ENCODE measurements at regions not wholly inside any gene's neighbourhood (a gene's known extent, or its start where the extent isn't known, plus 50 kb on each side); places are given as distances from the start of the nearest gene placed in this dataset.
A peak's percentile ranks its signal among the peaks of the same experiment; 100 is the strongest.

GRCh38 chr4:19677211-19677610 lies 574.5 kb upstream of the SLIT2 start:
- H3K27me3 Mint-ChIP-seq (ENCODE audit: insufficient read depth), result no peaks in the 10 kb centered on the region
- no peak overlapping the region for H3K4me3 Mint-ChIP-seq
- H3K36me3 Mint-ChIP-seq (ENCODE audit: low read depth), result no peaks in the 10 kb centered on the region
- H3K9me3 Mint-ChIP-seq, result peaks cover under 1% of the 10 kb centered on the region; the same call in 1 of the 2 replicates
- TF ChIP-seq, protein P1, sequence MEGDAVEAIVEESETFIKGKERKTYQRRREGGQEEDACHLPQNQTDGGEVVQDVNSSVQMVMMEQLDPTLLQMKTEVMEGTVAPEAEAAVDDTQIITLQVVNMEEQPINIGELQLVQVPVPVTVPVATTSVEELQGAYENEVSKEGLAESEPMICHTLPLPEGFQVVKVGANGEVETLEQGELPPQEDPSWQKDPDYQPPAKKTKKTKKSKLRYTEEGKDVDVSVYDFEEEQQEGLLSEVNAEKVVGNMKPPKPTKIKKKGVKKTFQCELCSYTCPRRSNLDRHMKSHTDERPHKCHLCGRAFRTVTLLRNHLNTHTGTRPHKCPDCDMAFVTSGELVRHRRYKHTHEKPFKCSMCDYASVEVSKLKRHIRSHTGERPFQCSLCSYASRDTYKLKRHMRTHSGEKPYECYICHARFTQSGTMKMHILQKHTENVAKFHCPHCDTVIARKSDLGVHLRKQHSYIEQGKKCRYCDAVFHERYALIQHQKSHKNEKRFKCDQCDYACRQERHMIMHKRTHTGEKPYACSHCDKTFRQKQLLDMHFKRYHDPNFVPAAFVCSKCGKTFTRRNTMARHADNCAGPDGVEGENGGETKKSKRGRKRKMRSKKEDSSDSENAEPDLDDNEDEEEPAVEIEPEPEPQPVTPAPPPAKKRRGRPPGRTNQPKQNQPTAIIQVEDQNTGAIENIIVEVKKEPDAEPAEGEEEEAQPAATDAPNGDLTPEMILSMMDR (IDR thresholded peaks at IDR 0.05), result no peak
- no peak overlapping the region for H3K27ac Mint-ChIP-seq
- no peak for DNase-seq
- peaks cover 20% of the 10 kb centered on the region for H3K4me1 Mint-ChIP-seq (ENCODE audit: low read depth)

DNA sequence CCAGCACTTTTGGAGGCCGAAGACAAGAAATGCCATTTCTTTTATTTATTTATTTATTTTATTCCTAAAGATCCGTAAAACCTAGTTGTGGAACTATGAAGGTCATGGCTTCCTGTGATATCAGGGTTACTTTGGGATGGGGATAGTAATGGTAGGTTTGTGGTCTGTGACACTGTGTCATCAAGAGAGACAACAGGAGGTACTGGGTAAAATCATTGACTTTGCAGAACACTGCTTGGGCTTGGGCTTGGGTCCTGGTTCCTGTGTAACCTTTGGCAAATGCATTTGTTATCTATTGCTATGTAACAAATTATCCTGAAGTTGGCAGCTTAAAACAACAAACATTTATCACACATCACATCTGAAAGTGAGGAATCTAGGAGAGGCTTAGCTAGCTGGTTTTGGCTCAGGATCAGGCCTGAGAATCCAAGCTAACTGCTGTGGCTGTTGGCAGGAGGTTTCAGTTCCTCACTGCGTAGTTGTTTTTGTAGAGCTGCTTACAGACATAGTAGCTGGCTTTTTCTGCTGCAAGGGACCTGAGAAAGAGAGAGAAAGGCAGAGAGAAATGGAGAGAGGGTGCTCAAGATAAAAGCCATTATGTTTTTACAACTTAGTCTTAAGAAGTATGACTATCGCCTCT lies 576.4 kb upstream of the SLIT2 start:
- Mint-ChIP-seq H3K27ac (no peak overlapping the region), H3K4me1 (ENCODE audit: low read depth) (peaks cover 20% of the 10 kb centered on the region), H3K36me3 (ENCODE audit: low read depth) (0 out of 2 replicates have a peak, but pooled peaks cover 9% of the 10 kb centered on the region), H3K4me3 (no peak overlapping the region), H3K27me3 (ENCODE audit: insufficient read depth) (no peaks in the 10 kb centered on the region), H3K9me3 (peaks cover 12% of the 10 kb centered on the region)
- TF ChIP-seq, protein P1 (IDR thresholded peaks at IDR 0.05), result no peak
- peak; percentile 14 for DNase-seq

DNA sequence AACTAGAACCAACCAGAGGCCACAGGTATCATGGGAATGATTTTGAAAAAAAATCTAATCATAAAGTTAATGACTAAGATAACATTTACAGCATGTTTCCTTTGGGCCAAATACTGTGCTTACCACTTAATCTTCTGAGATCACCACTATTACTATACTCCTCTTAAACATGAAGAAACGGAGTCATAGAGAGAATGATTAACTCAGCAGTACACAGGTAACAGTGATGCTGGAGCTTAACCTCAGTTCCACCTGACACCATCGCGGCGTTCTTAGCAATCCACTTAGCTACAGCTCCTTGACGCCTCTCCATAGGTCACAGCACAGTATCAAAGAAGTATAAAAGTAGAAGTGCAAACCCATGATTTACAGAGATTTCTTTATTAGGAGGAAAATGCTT lies 592.6 kb upstream of the SLIT2 start:
- TF ChIP-seq, protein P1 (IDR thresholded peaks at IDR 0.05), result no peak
- Mint-ChIP-seq H3K27me3 (ENCODE audit: insufficient read depth) (peaks cover 4% of the 10 kb centered on the region; the same call in 1 of the 2 replicates), H3K9me3 (no peaks in the 10 kb centered on the region), H3K36me3 (ENCODE audit: low read depth) (no peaks in the 10 kb centered on the region), H3K27ac (no peak overlapping the region), H3K4me3 (no peak overlapping the region), H3K4me1 (ENCODE audit: low read depth) (no peaks in the 10 kb centered on the region)
- DNase-seq, result no peak

DNA sequence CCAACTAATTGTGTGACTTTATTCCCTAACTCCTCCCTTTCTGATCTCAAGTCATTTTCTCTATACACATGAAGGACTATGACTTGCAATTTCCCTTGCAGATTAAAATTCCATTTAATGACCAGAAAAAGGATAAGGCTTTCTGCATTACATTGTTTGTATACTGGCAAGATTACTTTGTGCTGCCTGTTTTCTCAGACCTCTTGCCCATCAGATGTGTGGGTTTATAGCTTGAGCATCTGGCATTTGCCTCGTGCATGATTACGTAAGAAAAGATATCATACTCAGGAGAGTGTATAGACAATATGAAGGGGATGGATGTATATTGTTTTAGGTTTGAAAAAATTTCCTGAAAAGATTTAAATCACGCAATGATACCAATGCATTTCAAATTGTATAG lies 593.8 kb upstream of the SLIT2 start:
- Mint-ChIP-seq H3K27me3 (ENCODE audit: insufficient read depth) (peaks cover 2% of the 10 kb centered on the region; the same call in 1 of the 2 replicates), H3K36me3 (ENCODE audit: low read depth) (no peaks in the 10 kb centered on the region), H3K4me1 (ENCODE audit: low read depth) (no peaks in the 10 kb centered on the region), H3K4me3 (no peak overlapping the region), H3K9me3 (no peaks in the 10 kb centered on the region), H3K27ac (no peak overlapping the region)
- TF ChIP-seq, protein P1 (IDR thresholded peaks at IDR 0.05), result no peak
- no peak for DNase-seq

GRCh38 chr4:19655666-19656065 lies 596.0 kb upstream of the SLIT2 start:
- DNase-seq, result no peak
- TF ChIP-seq, protein P1 (IDR thresholded peaks at IDR 0.05), result no peak
- Mint-ChIP-seq H3K36me3 (ENCODE audit: low read depth) (no peaks in the 10 kb centered on the region), H3K4me3 (no peak overlapping the region), H3K27ac (no peak overlapping the region), H3K9me3 (no peaks in the 10 kb centered on the region), H3K27me3 (ENCODE audit: insufficient read depth) (peaks cover 2% of the 10 kb centered on the region; the same call in 1 of the 2 replicates), H3K4me1 (ENCODE audit: low read depth) (peaks cover 9% of the 10 kb centered on the region; the same call in 1 of the 2 replicates)
